NCI-H1105 treated with DMSO at 0.1 percent for 48 hours (cell line): ENCODE measurements at regions not wholly inside any gene's neighbourhood (a gene's known extent, or its start where the extent isn't known, plus 50 kb on each side); places are given as distances from the start of the nearest gene placed in this dataset.
"Not testable (repeated sequence)": the region's sequence is repeated elsewhere in the genome, so short reads cannot be mapped to it uniquely, and the experiment has no call there.

Experiments used
- DNase-seq: peaks from one replicate; lab custom pipeline; 2025; lab: John Stamatoyannopoulos, UW

DNA sequence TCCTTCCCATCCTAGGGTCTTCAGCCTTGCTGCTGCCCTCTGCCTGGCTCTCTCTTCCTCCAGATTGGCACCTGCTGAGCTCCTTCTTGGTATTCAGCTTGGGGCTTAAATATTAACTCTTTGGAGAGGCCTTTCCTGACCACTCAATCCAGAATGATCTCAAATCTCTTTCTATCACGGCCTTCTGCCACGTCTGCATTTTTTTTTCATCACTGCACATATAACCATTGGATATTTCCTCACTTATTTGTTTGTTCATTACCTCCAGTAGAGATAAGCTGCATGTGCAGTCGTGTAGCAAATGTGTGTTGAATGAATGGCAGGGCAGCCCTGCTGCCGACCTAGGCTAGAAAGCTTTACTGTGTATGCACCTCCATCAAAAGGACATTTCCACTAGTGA, 51.6 kb upstream of the MPP7 start:
- no peak for DNase-seq

DNA sequence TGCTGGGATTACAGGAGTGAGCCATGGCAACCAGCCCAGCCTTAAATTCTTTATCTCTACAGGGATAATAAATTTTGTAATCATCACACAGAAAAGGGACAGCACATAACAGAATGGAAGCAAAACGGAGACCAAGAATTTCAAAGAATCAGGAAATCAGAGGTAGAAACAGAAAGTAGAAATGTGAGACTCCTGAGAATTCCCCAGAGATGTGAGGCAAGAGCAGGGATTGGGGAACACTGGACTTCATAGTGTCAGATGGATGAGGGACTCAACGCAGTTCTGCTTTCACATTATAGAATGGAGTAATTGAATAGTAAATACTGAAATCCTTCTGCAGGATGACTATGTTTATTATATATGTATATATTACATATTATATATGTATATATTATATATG, 52.5 kb upstream of the MPP7 start:
- DNase-seq = no peak

DNA sequence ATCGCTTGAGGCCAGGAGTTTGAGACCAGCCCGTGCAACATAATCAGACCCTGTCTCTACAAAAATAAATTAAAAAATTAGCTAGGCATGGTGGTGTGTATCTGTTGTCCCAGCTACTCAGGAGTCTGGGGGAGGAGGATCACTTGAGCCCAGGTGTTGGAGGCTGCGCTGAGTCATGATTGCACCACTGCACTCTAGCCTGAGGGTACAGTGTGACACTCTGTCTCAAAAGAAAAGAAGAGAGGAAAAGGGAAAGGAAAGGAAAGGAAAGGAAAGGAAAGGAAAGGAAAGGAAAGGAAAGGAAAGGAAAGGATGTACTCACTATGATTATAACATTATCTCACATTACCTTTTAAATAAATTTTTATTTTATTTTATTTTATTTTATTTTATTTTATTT, 56.5 kb upstream of the MPP7 start:
- no peak for DNase-seq

DNA sequence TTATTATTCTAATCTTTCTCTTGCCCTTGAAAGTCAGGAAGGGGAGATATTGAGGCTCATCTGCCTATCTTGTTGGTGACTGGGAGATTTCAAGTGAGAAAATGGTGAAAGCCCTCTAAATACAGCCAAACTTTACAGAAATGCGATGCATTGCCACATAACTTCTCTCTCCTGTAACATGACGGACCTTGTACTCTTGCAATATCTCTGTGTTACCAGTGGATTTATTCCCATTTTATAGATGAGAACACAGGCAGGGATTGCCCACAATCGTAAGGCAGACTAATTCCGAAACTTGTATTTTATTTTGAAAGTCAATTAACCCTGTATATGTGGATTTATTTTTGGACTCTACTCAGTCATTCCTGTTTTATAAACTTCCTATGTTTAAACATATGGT, 57.3 kb upstream of the MPP7 start:
- DNase-seq = no peak

DNA sequence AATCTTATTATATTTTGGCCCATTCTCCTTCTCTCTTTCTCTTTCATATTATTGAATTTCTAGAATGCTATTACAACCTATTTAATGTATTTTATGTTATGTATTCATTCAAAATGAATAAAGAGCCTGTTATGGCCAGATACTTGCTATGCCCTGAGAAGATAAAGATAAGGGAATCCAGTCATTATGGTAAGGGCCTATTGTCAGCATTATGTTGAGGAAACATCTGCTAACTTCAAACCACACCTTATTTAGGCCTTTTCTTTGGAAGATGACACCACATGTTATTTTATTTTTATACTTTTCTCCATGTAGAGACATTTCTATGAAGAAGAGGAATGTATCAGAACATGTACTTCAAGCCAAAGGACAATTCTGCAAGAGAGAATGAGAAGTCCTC, 60.5 kb upstream of the MPP7 start:
- DNase-seq = no peak

DNA sequence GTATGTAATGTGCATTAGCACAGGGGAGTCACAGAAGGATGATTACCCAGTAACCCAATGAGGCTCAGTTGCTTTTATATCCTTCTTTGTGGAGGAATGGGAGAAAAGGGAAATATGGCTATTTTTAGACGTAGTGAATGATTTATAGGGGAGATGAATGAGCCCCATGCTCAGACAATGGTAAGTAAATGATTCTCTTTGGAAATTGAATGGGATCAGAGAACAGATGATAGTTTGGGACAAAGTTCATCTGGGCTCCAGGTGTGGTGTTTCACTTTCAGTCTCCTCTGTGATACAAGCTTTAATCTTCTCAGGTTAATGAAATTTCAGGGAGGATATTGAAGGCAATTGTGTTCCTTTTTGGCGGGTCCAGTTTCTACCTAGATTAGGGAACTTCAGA, 63.0 kb upstream of the MPP7 start:
- no peak for DNase-seq

DNA sequence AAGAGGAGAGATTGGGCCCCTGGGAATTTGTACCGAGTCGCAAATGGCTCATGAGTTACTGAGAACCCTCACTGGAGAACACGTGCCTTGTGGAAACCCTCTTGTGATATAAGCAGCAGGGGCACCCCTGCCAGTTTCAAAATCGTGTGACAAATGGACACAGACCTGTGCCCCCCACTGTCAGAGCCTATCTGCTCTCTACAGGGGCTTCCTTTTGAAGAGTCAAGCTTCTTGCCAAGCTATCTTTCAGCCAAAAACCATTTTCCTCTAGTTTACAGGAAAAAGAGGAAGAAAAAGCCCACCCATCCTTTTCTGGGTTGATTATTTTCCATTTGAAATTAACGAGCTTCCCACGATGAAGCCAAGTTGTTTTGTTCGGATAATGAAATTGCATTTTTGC, 64.1 kb upstream of the MPP7 start:
- DNase-seq = no peak

DNA sequence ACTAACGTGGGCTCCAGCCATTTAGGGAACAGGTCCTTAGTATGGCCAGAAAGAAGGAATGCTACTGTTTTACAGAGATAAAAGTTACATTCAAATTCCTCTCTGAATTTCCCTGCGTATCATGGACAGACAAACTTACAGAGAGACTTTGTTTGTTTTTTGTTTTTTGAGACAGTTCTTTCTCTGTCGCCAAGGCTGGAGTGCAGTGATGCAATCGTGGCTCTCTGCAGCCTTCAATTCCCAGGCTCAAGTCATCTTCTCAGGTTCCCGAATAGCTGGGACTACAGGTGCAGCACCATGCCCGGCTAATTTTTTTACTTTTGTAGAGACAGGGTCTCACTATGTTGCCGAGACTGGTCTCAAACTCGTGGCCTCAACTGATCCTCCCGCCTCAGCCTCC, 64.5 kb upstream of the MPP7 start:
- no peak for DNase-seq

DNA sequence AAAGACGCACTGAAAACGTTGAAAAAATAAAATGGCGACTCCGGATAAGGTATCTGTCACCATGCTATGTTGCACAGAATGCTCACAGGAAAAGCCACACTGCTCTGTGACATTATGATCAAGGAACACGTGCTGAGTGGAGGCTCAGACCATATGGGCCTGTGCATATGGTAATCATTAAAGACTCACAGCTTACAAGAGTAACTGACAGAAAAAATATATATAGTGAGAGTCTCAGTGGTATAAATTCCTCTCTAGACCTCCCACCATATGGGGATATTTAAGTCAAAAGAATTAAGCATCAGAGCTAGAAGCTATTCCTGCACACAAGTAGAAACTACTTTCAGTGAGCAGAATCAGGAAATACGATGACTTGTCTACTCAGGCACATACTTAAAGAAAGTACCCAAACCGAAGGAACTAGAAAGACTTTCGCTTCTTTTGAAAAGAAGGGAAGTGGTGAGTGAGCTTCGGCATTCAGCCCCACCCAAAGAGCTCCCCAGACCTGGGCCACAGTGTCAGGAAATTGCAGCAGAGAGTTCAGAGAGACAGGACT, 65.1 kb upstream of the MPP7 start:
- DNase-seq = no peak

DNA sequence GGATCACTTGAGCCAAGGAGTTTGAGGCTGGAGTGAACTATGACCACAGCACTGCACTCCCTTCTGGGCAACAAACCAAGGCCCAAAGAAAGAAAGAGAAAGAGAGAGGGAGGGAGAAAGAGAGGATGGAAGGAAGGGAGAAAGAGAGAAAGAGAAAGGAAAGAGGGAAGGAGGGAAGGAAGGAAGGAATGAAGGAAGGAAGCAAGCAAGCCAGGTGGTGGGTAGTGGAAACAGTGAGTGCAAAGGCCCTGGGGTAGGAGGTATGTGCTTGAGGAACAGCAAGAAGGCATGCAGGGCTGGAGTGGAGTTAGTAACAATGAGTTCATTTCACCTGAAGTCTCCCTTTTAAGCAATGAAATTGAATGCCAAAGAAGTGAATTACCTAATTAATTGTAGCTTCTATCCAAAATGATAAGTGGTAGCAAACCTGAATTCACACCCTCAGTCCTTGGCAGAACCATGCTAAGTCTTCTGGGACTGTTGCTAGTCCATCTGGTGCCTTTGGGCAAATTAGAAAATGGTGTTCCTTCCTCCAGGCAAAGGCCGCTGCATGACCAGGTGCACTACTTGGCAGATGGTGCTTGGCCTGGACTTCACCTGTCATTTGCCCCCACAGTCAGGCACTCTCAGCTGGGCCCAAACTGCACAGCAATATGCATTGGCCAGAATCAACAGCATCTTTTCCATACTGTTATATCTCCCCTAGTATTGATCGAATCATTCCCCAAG, 67.4 kb upstream of the MPP7 start:
- no peak for DNase-seq

DNA sequence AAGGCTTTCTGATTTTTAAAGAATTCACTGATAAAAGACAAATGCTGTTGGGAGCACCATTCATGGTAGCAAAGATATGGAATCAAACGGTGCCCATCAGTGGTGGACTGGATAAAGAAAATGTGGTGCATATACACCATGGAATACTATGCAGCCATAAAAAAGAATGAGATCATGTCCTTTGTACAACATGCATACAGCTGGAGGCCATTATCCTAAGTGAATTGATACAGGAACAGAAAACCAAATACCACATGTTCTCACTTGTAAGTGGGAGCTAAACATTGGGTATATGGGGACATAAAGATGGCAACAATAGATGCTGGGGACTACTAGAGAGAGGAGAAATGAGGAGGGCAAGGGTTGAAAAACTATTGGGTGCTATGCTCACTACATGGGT, 68.8 kb upstream of the MPP7 start:
- not testable (repeated sequence) for DNase-seq

DNA sequence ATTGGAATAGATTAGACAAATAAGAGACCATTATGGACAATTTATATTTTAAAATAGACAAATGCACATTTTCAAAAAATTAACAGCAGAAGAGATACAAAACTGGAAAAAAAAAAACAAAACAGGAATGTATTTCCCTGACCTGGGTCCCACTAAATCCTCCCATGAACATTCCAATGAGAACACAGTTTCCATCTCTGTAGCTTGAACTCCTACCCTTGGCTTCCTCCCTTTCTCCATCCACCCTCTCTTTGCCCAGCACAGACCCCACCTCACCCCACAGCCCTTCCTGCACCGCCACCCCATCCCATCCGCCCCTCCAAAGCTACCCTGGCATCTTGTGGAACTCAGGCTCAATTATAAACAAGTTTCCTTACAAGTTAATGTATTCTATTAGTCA, 71.2 kb upstream of the MPP7 start:
- DNase-seq = no peak

DNA sequence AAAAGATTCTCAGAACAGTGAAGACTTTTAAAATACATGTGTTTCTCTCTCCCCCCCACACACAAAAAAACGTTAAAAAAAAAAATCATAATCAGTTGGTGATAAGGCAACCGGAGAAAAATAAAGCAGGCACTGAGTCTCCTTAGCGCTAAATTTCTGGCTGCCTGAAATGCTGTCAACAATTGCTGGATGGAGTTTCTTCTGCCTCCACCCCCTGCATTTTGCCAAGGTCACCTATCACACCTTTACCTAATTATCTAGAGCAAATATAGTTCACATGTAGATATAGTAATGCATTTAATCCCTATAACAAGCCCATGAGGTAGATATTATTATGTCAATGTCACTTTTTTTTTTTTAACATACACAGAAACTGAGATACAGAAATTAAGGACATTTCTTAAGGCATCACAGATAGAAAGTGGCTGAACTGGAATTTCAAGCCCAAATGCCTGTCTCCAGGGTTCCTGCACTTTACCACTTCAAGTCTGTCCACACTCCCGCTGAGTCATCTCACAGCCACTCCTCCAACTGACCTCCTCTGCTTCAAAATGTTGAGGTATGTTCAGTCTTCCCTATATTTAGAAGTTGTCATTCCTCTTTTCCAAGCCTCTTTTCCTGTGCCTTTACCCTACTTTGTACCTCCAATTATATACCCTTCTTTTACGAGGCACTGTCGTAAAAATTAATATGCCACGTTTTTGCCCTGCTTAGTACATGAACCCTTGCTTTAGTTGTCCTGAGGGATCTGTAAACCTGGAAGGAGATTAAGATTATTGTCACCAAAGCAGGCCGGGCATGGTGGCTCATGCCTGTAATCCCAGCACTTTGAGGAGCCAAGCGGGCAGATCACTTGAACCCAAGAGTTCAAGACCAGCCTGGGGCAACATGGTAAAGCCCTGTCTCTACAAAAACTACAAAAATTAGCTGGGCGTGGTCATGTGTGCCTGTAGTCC, 72.8 kb upstream of the MPP7 start:
- DNase-seq = no peak

DNA sequence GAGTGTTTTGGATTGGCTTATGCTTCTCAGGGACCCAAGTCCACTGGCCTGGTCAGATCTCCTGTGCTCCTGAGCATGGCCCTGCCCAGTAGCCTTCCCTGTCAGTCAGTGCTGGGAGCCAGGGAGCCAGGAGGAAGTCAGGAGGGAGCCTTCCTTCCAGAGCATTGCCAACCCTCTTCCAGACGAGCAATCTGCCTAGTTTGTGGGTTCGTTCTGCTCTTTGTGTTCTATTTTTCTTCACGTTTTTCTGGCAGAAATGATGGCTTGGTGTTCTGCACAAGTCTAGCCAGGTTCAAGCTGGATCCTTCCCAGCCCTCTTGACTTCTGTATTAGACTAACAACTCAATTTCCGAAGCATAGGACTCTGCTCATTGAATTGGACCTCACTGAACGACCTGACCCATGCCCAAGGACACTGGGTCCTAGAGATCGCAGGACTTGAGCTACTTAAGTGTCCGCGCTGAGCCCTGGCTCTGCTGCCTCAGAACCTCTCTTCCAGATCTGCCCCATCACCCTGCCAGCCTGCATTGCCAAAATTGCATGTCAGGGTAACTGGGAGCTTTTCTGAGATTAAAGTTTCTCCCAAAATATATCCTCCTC, 76.2 kb upstream of the MPP7 start:
- no peak for DNase-seq

DNA sequence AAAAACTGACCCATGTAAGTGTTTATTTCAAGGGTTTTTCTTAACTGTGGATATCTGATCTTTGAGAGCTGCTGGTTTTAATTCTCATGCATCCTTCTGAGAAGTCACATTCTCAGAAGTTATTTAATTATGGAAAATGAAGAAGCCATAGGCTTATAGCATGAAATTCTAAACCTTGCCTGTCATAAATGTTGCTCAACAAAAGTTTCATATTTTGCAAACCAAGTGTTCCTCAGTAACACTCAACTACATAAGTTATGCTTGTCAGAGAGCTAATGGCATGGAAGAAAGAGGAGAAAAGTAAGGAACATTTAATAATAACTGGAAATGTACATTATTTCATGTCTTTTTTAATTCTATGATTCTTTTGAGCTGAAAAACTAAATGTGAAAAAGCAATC, 78.6 kb upstream of the MPP7 start:
- no peak for DNase-seq

DNA sequence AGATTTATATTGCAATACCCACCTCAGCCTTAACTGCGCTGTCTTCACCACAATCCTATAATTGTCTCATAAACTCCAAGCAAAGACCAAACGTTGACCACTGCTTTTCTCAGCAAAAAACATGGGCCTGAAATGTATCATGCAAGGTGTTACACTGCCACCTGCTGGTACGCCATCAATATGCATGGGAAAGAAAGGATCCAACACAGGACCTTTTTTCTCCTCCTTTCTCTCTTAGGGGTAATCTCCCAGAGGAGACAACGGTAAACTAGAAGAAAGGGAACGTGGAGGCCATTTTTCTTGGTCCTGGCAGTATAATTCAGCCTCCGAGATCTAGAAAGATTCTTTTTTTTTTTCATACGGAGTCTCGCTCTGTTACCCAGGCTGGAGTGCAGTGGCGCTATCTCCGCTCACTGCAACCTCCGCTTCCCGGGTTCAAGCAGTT, 79.1 kb upstream of the MPP7 start:
- DNase-seq = peak; percentile 62

DNA sequence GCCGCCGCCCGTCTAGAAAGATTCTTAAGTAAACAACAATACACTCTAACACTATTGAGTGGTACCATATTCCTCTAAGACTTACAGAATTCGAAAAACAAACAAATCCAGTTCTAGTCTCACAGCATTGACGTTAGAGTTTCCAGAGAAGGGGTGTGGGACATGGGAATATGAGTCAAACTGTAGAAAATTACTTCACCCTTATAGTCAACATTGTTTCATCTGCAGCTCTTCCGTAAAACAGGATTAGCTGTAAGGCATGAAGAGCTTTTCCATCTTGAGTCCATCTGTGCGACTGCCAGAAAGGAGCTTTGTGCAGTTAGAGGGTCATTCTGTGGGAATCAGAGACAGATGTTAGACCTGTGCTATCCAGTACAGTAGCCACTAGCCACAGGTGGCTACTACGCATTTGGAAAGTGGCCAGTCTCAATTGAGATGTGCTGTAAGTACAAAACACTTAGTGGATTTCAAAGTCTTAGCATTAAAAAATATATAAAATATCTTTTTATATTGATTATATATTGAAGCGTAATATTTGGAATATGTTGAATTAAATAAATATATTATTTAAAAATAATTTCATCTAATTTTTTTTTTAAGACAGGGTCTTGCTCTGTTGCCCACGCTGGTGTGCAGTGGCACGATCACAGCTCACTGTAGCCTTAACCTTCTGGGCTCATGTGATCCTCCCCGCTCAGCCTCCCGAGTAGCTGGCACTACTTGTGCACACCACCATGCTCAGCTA, 79.8 kb upstream of the MPP7 start:
- DNase-seq = no peak

DNA sequence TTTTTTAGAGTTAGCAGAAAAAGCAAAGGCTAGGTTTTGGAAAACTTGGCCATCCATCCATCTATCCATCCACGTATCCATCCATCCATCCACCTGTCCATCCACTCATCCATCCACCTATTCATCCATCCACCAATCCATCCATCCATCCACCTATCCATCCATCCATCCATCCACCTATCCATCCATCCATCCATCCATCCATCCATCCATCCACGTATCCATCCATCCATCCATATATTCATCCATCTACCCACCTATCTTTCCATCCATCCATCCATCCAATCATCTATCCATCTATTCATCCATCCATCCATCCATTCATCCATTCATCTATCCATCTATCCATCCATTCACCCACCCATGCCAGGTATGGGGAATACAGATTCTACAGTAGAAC, 81.7 kb upstream of the MPP7 start:
- DNase-seq = no peak

DNA sequence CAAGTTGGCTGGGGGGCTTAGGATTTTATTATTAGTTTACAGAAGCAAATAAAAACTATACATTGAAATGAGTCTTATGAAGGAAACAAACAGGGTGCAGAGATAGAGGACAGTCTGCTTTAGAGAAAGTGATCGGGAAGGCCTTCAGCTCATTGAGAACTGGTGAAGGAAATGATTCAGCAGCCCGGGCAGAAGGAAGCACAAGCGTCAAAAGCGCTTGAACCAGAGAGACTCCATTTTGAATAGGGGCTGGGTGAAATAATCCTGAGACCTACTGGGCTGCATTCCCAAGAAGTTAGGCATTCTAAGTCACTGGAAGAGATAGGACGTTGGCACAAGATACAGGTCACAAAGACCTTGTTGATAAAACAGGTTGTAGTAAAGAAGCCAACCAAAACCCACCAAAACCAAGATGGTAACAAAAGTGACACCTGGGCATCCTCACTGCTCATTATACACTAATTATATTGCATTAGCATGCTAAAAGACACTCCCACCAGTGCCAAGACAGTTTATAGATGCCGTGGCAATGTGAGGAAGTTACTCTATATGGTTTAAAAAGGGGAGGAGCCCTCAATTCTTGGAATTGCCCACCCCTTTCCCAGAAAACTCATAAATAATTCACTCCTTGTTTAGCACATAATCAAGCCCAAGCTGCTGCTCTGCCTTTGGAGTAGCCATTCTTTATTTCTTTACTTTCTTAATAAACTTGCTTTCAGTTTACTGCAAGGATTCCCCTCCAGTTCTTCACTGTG, 83.1 kb upstream of the MPP7 start:
- no peak for DNase-seq

DNA sequence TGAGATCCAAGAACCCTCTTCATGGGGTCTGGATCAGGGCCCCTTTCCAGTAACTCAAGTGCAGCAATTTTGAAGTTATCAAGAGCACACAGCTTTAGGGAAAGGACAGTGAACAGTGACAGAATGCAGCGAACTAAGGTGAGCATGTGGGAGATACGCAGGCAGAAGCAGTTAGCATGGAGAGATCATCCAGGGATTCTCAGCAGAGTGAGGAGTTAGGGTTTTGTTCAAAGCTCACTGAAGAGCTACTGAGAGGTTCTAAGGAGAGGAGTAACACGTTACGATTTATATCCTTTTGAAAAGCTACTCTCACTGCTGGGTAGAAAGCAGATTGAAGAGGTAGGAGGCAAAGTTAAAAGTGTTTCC, 83.6 kb upstream of the MPP7 start:
- no peak for DNase-seq

DNA sequence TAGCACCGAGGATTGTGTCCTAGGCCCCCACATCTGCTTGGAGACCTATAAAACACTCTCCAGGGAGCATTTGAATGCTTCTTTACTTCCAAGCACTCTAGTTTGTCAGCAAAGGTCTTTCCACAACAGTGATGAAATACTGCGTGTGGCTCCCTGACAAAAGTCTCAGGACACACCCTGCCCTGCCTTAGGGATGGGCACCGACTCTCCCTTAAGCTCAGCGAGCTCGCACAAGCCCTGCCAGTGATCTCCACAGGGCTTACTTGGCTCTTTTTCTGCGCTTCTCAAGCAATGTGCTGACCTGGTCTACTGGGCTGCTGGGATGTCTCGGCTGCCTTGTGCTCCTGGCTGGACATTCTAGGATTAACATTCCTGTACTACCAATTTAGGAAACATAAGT, 84.3 kb upstream of the MPP7 start:
- no peak for DNase-seq
